ENCODE measurements at regions not wholly inside any gene's neighbourhood (a gene's known extent, or its start where the extent isn't known, plus 50 kb on each side); places are given as distances from the start of the nearest gene placed in this dataset.
"Not testable (repeated sequence)": the region's sequence is repeated elsewhere in the genome, so short reads cannot be mapped to it uniquely, and the experiment has no call there.

DNA sequence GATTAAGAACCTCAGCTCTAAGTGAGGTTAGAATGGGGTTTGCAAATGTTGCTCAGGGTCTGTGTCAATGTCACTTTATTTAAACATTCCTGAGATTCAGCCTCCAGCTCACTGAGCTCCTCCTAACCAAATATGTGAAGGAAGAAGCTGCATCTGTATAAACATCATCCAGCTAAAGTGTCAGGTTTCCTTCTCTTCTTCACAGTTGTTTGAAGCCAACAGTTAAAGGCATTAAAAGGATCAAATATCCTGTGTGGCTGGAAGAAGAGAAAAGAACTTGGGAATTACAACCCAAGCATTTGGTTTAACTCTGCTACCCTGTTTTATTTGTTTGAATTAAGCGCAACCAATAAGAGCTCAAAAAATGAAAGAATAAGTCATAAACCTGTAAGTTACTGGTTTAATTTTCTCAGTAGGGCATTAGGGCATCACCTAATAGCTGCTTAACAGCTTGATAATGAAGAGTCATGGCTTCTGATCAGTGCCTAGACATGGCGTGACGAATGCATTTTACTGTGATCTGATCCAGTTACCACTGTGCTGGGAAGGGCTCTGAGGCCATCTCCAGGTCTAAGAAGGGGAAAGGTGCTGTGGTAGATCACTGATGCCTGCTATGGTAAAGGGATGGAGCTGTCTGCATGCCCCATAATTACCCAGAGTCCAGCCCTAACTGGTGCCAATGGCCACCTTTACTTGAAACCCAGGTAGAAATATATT is 165.7 kb upstream of the TSC22D2 start:
- no peak for DNase-seq (ENCODE audit: low read depth in 3 of 3)

GRCh38 chr3:150240891-150241290 is 167.2 kb upstream of the TSC22D2 start:
- DNase-seq (ENCODE audit: low read depth in 3 of 3) = no peak

- DNase-seq (ENCODE audit: low read depth in 3 of 3) = no peak
These were observed 168.3 kb upstream of the TSC22D2 start for GRCh38 chr3:150239766-150240165.

DNA sequence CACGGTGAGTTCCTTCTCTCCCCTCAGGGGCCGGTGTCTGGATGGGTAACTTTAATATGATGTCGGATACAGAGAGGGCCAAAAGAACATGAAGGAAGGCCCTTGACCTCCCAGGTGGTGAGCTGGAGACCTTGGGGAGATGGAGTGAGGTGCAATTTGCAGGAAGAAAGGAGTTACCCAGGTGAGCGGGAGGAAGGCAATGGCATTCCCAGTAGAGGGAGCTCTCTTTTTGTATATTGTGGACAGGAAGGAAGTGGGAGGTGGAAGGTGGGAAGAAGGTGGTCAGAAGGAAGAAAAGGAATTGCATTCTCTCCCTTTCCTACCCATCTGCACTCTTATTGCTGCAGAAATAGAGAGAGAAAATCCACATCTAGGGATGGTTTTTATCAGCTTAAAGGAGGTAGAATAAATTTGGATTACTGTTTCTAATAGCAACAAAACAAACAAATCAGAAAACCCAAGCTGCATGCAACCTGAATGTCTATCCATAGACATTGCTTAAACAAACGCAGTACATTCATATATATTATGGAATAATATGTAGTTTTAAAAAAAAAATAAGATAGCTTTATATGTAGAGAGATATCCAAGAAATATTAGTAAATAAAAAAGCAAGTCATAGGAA is 169.0 kb upstream of the TSC22D2 start:
- no peak for DNase-seq (ENCODE audit: low read depth in 3 of 3)

DNA sequence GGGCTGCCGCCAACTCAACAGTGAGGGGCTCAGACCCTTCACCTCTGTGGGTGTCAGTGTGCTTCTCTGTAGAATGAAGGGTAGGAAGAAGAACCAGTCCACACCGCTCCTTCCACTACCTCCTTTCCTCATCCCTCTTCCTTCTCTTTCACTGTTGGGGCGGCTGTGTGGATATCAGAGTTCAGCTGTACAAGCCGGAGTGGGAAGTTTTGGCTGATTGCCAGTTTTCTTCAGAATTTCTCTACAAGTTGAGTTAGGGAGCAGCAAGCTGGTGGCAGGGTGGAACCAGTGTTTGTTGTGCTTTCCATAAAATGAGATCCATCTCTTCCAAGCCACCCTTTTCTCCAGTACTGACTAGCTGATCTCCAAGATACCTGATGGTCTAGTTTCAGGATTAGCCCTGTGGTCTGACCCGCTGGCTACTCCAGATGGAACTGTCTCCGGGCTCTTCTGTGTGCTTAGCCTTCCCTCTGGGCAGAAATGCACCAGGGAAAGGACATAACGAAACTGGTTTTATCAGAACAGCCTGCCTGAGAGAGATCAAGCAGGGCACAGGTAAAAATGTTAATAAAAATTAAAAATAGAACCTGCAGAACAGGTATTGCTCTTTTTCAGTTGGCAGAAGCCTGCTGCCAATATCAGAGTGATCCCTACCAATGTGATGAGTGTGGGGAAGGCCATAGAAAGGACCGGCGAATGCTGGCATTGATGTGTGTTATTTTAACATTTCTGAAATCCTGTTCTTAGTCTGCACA is 169.9 kb upstream of the TSC22D2 start:
- no peak for DNase-seq (ENCODE audit: low read depth in 3 of 3)

DNA sequence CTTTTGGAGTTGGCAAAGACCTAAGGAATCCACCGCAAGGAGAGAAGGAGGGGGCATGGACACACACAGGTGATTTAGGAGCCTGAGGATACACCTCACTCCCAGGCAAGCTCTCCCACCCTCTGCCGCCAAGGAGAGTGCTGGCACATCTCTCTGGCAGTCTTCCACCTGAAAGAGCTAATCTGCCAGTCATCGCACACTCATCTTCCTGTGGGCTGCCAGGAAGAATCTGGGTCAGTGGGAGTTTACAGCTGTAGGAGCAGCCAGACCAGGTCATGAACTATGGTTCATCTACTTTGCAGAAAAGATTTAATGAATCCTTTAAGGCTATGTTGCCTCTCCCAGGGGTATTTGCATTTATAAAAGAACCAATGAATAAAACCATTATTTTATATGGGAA is 170.6 kb upstream of the TSC22D2 start:
- no peak for DNase-seq (ENCODE audit: low read depth in 3 of 3)

GRCh38 chr3:150236316-150237082 is 171.6 kb upstream of the TSC22D2 start:
- no peak for DNase-seq (ENCODE audit: low read depth in 3 of 3)

DNA sequence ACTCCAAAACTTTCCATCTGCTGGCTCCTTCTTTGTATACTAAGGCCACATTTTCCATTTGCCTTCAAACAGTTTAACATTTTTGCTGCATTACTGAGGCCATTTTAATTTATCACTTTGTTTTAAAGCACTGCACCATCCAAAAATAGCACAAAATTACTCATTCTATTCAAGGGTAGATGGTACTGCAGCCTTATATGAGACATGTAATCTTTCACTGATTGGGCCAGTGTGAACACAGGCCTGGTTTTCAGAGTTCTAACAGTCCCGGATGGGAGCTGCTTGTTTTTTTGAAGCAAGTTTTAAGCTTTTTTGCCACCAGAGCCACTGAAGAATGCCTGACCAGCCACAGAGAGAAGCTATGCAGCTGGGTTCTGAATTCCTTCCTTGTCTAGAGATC is 172.3 kb upstream of the TSC22D2 start:
- DNase-seq (ENCODE audit: low read depth in 3 of 3) = no peak

- DNase-seq (ENCODE audit: low read depth in 3 of 3) = no peak
These were observed 175.1 kb upstream of the TSC22D2 start for GRCh38 chr3:150232992-150233451.

- DNase-seq (ENCODE audit: low read depth in 3 of 3) = no peak
These were observed 178.1 kb upstream of the TSC22D2 start for GRCh38 chr3:150230037-150230436.

- not testable (repeated sequence) for DNase-seq (ENCODE audit: low read depth in 3 of 3)
These were observed 179.5 kb upstream of the TSC22D2 start for GRCh38 chr3:150228626-150229025.

- DNase-seq (ENCODE audit: low read depth in 3 of 3) = no peak
These were observed 180.3 kb upstream of the TSC22D2 start for GRCh38 chr3:150227839-150228238.

DNA sequence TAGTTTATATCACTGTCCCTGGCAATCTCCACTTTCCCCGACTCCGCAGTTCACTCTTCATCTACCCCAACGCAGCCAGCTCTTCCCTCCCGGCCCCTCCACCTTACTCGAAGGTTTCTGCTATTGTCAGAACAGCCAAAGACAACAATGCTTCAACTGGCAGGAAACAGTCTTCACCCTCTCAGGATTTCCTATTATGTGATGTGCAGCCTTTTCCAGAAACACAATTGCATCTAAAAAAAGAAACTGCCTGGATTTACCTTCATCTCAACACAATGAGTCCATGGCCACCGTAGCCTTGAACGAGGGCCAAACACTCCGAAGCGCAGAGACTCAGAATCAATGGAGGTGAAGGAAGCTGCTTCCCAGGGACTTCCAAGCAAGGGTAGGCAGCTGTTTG is 182.1 kb upstream of the TSC22D2 start:
- DNase-seq (ENCODE audit: low read depth in 3 of 3) = no peak

DNA sequence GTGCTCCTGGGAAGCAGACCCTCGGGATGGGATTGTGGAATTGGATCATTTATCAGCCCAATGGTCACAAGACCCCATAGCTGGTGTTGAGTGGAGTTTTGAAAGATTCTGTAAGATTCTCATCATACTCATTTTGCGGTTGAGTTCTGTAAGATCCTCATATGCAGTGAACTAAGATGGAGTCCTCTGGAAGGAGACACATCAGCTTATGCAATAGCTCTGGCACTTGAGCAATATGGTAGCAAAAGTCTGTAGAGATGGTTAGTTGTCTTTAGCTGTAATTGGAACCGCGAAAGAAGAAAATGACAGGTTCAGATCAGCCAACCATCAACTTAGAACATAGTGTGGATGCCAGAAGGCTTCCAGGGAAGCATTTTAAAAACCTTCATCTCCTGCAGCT is 184.5 kb upstream of the TSC22D2 start:
- DNase-seq (ENCODE audit: low read depth in 3 of 3) = no peak

GRCh38 chr3:150222691-150223489 is 185.2 kb upstream of the TSC22D2 start:
- DNase-seq (ENCODE audit: low read depth in 3 of 3) = no peak

- DNase-seq (ENCODE audit: low read depth in 3 of 3) = no peak
These were observed 186.1 kb upstream of the TSC22D2 start for GRCh38 chr3:150221904-150222523.

- DNase-seq (ENCODE audit: low read depth in 3 of 3) = no peak
These were observed 187.3 kb upstream of the TSC22D2 start for GRCh38 chr3:150220799-150221198.

DNA sequence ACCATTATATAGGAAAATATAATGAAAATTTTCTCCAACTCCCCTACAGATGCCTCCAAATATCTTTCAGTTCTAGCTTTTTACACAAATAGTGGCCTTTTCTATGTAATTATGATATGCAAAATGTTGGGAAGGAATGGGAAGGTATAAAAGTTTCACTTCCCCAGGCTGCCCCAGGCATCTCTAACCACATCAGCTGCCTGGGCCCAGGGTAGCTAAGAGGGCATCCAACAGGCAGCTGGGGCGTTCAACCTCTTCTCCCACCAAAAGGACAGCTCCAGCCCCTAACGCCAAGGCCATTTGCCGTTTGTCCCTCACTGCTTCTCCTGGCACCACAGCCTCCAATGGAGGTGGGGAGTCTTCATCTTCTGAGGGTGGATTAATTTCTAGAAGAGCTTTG is 188.1 kb upstream of the TSC22D2 start:
- no peak for DNase-seq (ENCODE audit: low read depth in 3 of 3)

GRCh38 chr3:150218841-150219240 is 189.3 kb upstream of the TSC22D2 start:
- DNase-seq (ENCODE audit: low read depth in 3 of 3) = no peak

- no peak for DNase-seq (ENCODE audit: low read depth in 3 of 3)
These were observed 189.9 kb upstream of the TSC22D2 start for GRCh38 chr3:150218236-150218635.

GRCh38 chr3:150217691-150218090 is 190.4 kb upstream of the TSC22D2 start:
- DNase-seq (ENCODE audit: low read depth in 3 of 3) = no peak

All from stimulated activated CD4-positive, alpha-beta T cell treated with anti-CD3 and anti-CD28 coated beads, TNF-alpha, amount 100 ng/mL, for 4 hours (primary cell).